ENCODE measurements at regions not wholly inside any gene's neighbourhood (a gene's known extent, or its start where the extent isn't known, plus 50 kb on each side); places are given as distances from the start of the nearest gene placed in this dataset.

- no peak overlapping the region for H3K4me3 ChIP-seq (ENCODE audit: extremely low read depth in 1 of 4, insufficient read depth in 2 of 4, low read depth in 3 of 4, low read length in 4 of 4)
- FAIRE-seq, result no peak
- no peak overlapping the region for H2BK5ac ChIP-seq (ENCODE audit: low read depth, low read length)
- H4K20me1 ChIP-seq (replicated peaks in 1 of 2; ENCODE audit: control insufficient read depth in 1 of 2, insufficient read depth in 2 of 2, low read length in 2 of 2), result no peaks in the 10 kb centered on the region
- no peak overlapping the region for H3K23ac ChIP-seq (ENCODE audit: insufficient read length)
- no peaks in the 10 kb centered on the region for H3K79me2 ChIP-seq (ENCODE audit: control insufficient read depth in 1 of 2, insufficient read depth in 2 of 2, low read length in 2 of 2)
- H4K5ac ChIP-seq (ENCODE audit: insufficient read length, low read depth, low read length), result no peak overlapping the region
- POLR2A ChIA-PET (ENCODE audit: partially characterized antibody), result no interaction called here
- no peak overlapping the region for H3K56ac ChIP-seq (replicated peaks; ENCODE audit: insufficient read length, low read depth, low read length)
- no peak overlapping the region for H3K14ac ChIP-seq (ENCODE audit: insufficient read length)
- H4K8ac ChIP-seq (ENCODE audit: extremely low read depth, insufficient read depth, low read length), result no peak overlapping the region
- H2BK120ac ChIP-seq (replicated peaks; ENCODE audit: low read depth, low read length), result no peak overlapping the region
- no peaks in the 10 kb centered on the region for H3K79me1 ChIP-seq (ENCODE audit: low read depth, low read length)
- no peak overlapping the region for H2AFZ ChIP-seq (ENCODE audit: low read length)
- no peak overlapping the region for H3K27ac ChIP-seq (ENCODE audit: low read depth, low read length)
- no peak for DNase-seq (ENCODE audit: low read depth in 1 of 2, low spot score in 2 of 2)
- no peaks in the 10 kb centered on the region for H3K4me1 ChIP-seq (replicated peaks in 1 of 4; ENCODE audit: control insufficient read depth in 3 of 4, insufficient read depth in 4 of 4, low read length in 3 of 4)
- no peak overlapping the region for H3K18ac ChIP-seq (ENCODE audit: extremely low read depth, low read length)
- H3K36me3 ChIP-seq (ENCODE audit: control insufficient read depth in 2 of 4, insufficient read depth in 4 of 4, low read length in 3 of 4), result no peaks in the 10 kb centered on the region
- H3K4ac ChIP-seq (replicated peaks; ENCODE audit: insufficient read length, low read depth, low read length), result no peak overlapping the region
- no peak overlapping the region for H3K4me2 ChIP-seq (ENCODE audit: insufficient read depth in 1 of 2, low read depth in 2 of 2, low read length in 2 of 2)
- H2BK20ac ChIP-seq (ENCODE audit: low read length), result no peak overlapping the region
- H2BK15ac ChIP-seq (ENCODE audit: low read length), result no peak overlapping the region
- H3K9ac ChIP-seq (replicated peaks in 1 of 4; ENCODE audit: extremely low read depth in 1 of 4, low read depth in 3 of 4, low read length in 3 of 4), result no peak overlapping the region
- no peaks in the 10 kb centered on the region for H3K9me3 ChIP-seq (ENCODE audit: insufficient read depth in 2 of 2, low read depth in 1 of 2, low read length in 1 of 2)
- no peak overlapping the region for H2BK12ac ChIP-seq (ENCODE audit: low read depth, low read length)
- 88% methylated on average over 10 of the region's 10 CpGs; no CpG with 5 or more reads in 1 of the 2 experiments for WGBS, 2 experiments (ENCODE audit: extremely low coverage in 1 of 2, insufficient coverage in 1 of 2, insufficient read length in 1 of 2, insufficient replicate concordance in 2 of 2, low coverage in 1 of 2, low lambda C conversion rate in 2 of 2, missing lambda C conversion rate in 1 of 2)
- H3K23me2 ChIP-seq (ENCODE audit: low read depth, low read length), result no peaks in the 10 kb centered on the region; the same call in 1 of the 2 replicates
- H4K91ac ChIP-seq (replicated peaks; ENCODE audit: insufficient read length, low read length), result no peak overlapping the region
- no peak overlapping the region for H2AK5ac ChIP-seq (ENCODE audit: low read depth, low read length)
- no peaks in the 10 kb centered on the region for H3K27me3 ChIP-seq (replicated peaks in 1 of 4; ENCODE audit: control insufficient read depth in 3 of 4, extremely low read depth in 1 of 4, insufficient read depth in 3 of 4, low read length in 3 of 4)
- no peak for TF ChIP-seq SIN3A (conservative IDR thresholded peaks at IDR 0.05 in 1 of 2, IDR thresholded peaks at IDR 0.05 in 1 of 2; ENCODE audit: low read depth in 1 of 2, low read length in 2 of 2)
- TF ChIP-seq BCL11A (IDR thresholded peaks at IDR 0.05; ENCODE audit: low read depth in 2 of 2, low read length in 2 of 2), result no peak
- no peak for TF ChIP-seq MAFK (IDR thresholded peaks at IDR 0.05; ENCODE audit: low read depth, low read length)
- no peak for TF ChIP-seq KDM1A (IDR thresholded peaks at IDR 0.05; ENCODE audit: borderline replicate concordance, low read length)
- TF ChIP-seq GTF2F1 (IDR thresholded peaks at IDR 0.05; ENCODE audit: borderline replicate concordance, low read depth, low read length), result no peak
- no peak for TF ChIP-seq CTBP2 (IDR thresholded peaks at IDR 0.05; ENCODE audit: borderline replicate concordance, insufficient read depth, insufficient read length, low read length)
- no peak for TF ChIP-seq CHD2 (IDR thresholded peaks at IDR 0.05; ENCODE audit: low read length)
- no peak for TF ChIP-seq ZNF274 (IDR thresholded peaks at IDR 0.05; ENCODE audit: borderline replicate concordance, extremely low read depth, low read length)
- TF ChIP-seq POU5F1 (IDR thresholded peaks at IDR 0.05; ENCODE audit: low read depth, low read length), result no peak
- CTCF ChIA-PET (ENCODE audit: partially characterized antibody), result interaction anchor here (0.8 to 3.9 kb wide), 3 partner anchors 16 to 435 kb away, joined by 3 to 19 read pairs (median 4); no protein-coding TSS in a partner anchor
Measured at GRCh38 chr15:47552978-47553608, 164.2 kb upstream of the SEMA6D start.

Measured in H1 (cell line).